HG03354 (cell line): ENCODE measurements at regions not wholly inside any gene's neighbourhood (a gene's known extent, or its start where the extent isn't known, plus 50 kb on each side); places are given as distances from the start of the nearest gene placed in this dataset.
"Not testable (repeated sequence)": the region's sequence is repeated elsewhere in the genome, so short reads cannot be mapped to it uniquely, and the experiment has no call there.

Source experiments
- ATAC-seq: cut with Tn5 transposase; IDR thresholded peaks from one replicate; pipeline ENCODE4 v1.9.1; 2021; ENCODE audit warnings: mild to moderate bottlenecking; ENCODE audit not compliant: unreplicated experiment, poor library complexity, severe bottlenecking

DNA sequence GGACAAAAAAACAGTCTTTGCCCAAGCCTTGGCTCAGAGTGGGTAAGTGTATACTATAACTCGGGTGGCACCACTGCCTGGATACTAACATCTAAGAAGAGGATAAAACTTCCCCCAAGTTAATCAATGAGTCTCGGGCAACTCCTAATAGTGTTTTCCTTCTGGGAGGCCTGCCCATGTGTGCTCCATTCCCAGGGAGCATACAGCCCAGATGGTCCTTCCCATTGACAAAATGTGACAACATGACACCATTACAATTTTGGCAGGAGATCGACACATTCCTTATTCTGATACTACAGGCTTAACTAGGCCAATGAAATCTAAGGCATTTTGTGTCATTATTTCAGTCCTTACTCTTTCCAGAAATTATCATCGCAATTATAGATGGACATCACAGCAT is 52.7 kb upstream of the CRIM1 start:
- ATAC-seq = no peak

DNA sequence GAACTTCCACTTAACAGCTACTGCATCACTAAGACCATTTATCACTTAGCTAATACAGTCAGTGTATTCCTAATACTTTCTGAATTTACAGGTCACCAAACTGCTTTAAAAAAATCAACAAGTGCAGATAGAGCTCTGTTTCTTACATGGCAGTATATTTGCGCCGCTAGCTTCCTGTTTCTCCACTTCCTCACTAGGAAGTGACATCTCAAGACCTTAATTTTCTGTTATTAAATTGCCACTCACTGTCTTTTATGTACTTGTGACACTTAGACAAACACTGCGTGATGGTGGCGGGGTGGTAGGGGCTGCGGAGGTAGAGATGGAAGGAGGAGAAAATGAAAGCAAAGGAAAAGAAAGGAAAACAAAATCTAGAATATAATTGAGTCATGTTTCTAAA is 53.7 kb upstream of the CRIM1 start:
- ATAC-seq = no peak

DNA sequence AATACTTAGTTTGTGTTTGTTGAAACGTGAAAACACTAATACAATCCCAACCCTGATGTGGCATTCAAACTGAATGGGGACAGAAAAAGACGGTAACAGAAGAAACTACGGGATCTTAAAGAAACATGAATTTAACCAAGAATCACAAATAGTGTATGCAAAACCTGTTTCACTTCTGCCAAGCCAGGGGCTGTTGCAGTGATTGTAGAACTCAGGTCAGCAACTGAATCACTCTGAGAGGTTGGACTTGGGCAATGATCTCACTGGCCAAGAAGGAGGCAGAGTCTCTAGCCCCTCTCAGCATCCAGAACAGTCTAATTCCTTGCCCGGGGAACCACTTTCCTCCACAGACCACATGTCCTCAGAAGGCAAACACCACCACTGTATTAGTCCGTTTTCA is 54.9 kb upstream of the CRIM1 start:
- no peak for ATAC-seq

DNA sequence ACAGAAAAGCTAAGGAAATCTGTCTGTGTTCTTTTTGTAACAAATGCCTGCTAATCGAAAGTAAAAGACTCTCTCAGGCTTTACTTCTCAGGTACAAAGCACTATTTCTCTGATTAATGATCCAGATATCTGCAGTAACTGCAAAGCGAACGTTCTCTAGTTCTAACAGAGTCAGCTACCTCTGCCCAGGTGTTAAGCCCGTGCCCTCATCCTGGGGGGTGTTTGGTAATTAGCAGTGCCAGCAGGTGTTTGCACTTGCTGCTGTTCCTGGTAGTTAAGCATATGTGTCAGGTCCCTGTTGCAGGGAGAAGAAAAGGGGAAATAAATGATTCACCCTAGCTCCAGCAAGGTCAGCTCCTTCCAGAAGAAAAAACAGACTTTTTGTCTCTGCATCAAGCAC is 58.8 kb upstream of the CRIM1 start:
- no peak for ATAC-seq

DNA sequence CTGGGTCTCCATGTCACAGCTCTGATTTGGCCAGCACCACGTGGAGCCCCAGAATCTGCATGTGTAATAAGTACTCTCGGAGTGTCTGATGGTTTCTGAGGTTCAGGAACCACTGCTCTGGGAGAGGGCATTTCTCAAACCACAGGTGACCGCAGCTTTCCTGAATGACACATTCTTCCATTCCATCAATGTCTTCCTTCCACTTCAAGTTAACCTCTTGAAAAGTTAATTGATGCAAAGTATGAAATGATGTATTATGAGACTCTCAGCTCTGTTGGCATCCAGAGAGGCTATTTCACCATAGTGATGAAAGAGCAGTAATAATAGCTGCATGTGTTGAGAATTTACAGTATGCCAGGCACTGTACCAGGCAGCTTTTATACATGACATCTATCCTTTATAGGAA is 61.3 kb upstream of the CRIM1 start:
- no peak for ATAC-seq

DNA sequence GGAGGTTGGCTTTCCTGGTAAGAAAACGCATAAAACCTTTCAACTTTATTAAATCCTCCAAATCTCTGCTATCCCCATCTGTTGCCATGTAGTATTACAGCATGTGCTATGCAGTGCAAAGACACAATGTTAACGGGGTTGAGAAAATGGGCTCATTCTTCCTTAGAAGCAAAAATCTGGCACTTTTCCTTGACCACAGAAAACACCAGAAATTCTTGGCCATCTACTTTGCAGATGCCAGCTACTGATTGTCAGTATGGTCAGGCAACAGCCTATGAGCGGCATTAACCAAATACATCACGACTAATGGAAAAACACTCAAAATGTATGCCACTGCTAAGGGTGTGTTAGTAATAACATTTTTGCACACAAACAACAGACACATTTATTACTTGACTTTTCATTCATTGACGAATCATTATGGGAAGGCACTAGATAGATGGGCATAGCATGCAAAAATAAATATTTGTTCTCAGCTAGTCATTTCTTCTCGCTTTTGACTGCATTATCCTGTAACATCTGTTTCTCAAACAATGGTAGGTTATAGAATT is 65.2 kb upstream of the CRIM1 start:
- ATAC-seq = no peak

DNA sequence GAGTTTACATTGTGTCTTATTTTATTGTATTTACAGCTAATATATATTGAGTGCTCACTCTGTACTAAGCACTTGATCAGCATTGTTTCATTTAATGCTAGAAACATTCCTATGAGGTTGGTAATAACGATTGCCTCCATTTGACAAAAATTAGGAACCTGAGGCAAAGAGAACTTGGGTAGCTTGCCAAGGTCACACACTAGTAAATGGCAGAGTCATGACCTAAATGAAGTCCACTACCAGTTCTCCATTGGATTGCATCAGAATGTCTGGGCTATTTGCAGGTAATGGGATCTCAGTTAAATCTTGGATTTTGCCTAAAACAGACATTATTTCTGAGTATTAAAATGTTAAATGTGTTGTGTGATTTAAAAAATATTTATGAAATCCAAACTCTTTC is 65.8 kb upstream of the CRIM1 start:
- no peak for ATAC-seq

DNA sequence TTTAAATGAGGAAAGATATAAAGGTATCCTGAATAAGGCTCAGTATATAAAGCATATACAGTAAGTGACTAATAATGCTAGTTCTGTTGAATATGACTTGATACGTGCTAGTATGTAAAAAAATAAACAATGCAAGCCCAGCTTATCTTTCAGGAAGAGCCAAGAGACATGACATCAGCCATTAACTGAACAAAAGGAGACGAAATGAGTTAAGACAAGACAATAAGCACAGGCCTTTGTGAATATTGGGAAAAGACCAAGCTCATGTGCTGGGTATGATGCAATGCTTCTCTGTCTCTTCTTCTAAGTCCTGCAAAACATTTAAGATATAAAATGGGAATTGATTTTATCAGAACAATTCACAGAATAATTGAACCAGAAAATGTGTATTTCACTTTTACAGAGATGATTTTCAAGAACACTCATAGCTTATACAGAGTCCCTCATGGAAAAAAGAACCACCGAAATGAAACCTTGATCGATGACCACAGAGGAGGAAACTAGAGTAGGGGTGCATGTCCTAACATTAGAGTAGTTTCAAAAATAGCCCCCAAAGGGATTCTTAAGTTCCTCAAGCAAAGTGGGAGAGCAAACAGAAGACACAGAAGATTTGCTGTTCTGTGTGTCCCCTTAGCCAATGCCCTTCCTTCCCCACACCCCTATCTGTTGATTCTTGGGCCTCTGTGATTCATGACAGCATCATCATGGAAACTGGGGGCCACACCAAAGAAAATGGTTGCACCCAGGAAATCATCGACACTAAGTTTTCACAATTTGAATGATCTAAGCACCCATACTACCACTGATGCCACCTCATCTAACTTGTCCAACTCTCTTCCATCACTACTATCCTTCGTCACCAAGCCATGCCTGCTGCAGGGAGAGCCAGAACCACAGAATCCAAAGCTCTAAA is 68.0 kb upstream of the CRIM1 start:
- ATAC-seq = peak; percentile 76

DNA sequence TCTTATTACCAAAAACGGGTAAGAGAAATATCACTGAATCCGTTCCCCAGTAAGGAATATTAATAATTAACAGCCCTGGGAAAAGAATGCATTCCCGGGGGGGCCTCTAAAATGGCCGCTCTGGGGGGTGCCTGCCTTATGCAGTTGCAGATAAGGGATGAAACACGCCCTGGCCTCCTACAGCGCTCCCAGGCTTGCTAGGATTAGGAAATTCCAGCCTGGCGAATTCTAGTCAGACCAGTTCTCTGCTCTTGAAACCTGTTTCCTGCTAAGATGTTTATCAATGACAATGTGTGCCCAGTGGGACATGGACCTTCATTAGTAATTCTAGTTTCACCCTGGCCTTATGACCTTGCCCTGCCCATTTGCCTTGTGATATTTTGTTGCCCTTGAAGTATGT is 76.1 kb upstream of the CRIM1 start:
- ATAC-seq = not testable (repeated sequence)

DNA sequence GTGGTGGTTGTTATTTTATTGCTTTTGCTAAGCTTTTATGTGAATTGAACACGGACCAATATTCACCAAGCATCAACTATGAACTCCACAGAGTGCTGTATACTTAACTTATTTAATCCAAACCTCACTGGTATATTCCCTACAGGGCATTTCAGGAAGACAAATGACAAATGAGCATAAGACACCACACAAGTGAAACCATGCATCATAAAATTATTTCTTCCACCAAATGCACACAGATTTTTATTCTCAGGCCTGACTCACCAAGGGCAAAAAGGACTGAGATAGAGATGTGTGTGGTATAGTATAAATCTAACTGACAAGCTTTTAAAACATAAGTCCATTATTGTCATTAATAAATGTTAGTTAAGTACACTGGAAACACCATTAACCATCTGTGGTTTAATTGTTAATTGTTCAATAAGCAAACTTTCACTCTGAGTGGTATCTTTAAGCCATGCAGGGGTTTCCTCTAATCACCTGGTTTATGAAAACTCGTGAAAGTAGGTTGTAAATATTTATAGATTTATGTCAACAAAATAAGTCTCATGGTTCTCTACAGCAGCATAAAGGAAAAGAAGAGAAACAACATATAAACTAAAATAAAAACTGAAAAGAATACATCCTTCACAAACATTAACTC is 77.6 kb upstream of the CRIM1 start:
- ATAC-seq = peak; percentile 50

DNA sequence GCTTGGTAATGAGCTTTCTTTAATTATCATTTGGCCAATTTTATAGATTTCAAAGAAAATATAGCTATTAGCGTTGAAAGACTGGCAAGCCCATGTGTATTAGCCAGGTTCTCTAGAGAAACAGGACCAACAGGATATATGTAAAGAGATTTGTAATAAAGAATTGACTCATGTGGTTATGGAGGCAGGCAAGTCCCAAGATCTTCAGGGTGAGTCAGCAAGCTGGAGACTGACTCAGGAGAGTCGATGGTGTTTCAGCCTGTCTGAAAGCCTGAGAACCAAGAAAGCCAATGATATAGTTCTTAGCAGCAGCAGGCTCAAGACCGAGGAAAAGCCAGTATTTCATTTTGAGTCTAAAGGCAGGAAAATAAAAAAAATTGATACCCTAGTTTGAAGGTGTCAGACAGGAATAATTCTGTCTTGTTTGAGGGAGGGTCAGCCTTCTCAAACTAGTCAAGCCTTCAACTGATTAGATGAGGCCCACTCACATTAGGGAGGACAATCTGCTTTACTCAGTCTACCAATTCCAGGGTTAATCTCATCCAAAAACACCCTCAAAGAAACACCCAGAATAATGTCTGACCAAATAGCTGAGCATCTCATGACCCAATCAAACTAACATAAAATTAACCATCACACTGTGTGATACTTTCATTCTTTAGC is 78.3 kb upstream of the CRIM1 start:
- no peak for ATAC-seq

DNA sequence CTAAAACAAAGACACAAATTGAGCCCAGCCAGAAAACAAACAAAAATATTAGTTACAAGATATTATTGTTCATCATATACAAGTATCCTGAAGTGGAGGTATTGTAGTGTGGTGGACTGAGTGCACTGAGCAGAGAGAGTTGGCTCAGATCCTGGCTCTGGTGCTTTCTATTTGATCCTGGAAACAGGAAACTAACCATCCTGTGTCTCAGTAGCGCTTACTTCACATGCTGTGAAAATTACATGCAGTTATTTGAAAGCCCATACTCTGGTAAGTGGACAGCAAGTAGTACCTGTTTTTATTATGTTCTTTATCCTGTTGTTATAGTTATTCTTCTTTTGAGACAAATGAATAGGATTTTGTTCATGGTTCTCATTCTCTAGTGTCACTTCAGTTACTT is 84.3 kb upstream of the CRIM1 start:
- no peak for ATAC-seq

DNA sequence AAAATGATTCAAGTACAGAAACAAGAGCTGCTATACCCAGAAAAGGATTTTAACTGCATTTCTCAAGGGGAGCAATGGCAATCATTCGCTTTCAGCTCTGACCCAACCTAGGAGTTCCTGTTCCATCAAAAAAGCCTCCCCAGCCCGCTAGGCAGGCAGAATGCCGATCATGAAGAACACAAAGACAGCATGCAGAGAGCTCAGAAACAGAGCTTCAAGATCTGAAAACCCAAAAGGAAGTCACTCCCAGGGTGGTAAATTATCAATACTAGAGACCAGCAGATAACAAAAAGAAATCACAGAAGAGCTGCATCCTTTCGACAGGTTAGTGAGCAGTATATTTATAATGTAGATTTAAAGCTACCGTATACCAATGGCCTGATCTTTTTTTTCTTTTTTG is 84.8 kb upstream of the CRIM1 start:
- ATAC-seq = no peak

DNA sequence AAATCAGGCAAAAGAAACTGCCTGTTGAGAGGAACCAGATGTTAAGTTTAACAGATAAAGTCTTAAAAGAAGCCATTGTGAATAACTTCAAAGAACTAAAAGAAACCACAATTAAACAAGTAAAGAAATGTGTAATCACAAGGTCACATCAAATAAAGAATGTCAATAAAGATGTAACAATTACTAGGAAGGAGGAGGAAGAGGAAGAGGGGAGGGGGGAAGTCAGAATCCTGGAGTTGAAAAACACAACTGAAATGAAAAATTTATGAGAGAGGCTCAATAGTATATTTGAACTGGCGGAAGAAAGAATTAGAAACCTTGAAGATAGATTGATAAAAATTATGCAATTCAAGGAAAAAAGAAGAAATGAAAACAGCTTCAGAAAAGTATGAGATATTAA is 88.4 kb upstream of the CRIM1 start:
- ATAC-seq = no peak

DNA sequence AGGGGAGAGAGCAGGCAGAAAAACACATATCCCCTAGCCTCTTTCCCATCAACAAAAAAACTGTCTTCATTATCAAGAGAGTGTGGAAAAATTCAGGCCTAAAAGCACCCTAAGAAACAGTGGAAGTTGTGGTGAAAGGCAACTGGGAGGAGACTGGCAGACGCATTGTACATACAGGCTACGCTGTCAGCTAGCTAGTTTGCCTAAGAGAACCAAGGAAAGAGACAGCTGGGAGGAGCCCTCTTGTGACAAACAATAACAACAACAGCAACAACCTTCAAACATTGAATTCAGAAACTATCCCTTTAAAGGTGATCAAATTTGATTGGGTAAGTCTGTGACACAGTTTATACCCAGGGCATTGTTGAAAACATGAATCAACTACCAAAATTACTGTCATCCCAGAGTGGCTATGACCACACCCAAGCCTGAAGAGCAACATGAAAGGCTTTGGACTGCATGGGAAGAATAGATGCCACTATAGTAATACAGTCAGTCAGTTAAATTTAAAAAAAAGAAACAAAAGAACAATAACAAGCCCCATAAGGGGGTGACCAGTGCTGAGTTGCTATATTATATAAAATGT is 88.9 kb upstream of the CRIM1 start:
- ATAC-seq = no peak

DNA sequence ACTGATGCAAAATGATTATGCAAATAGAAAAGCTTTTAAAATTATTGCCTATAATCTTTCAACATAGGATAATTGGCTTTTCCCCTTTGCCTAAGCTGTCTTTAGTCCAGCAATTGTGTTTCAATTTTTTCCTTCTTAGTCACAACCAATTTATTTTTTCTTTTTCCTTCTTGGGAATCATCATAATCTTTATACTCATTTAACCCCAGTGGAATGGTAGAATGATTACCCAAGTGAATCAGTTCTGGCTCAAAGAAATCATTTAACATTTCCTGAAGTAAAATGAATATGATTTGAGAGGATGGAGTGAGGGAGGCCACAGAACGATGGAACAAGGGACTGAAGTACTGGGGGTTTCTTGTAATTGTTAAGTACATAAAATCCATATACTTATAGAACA is 93.0 kb upstream of the CRIM1 start:
- no peak for ATAC-seq

DNA sequence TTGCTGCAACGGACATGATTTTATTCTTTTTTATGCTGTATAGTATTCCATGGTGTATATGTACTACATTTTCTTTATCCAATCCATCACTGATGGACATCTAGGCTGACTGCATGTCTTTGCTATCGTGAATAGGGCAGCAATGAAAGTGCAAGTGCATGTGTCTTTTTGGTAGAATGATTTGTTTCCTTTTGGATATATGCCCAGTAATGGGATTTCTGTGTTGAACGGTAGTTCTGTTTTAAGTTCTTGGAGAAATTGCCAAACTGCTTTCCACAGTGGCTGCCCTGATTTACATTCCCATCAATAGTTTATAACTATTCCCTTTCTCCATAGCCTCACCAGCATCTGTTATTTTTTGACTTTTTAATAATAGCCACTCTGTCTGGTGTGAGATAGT is 99.7 kb upstream of the CRIM1 start:
- no peak for ATAC-seq

DNA sequence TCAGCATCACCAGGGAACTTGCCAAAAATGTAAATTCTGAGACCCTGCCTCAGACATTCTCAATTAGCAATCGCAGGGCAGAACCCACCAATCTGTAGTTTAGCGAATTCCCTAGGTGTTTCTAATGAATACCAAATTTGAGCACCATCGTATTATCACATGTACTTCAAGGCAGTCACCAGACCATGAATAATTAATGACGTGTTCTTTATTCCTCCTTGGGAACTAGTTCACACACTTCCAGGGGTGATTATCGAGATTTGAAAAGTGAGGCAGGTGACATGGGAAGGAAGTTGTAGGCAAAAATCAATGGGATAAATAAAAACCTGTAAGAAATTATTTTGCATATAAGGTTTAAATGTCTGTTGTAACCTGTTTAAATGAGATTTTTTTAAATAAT is 102.5 kb upstream of the CRIM1 start:
- ATAC-seq = no peak

DNA sequence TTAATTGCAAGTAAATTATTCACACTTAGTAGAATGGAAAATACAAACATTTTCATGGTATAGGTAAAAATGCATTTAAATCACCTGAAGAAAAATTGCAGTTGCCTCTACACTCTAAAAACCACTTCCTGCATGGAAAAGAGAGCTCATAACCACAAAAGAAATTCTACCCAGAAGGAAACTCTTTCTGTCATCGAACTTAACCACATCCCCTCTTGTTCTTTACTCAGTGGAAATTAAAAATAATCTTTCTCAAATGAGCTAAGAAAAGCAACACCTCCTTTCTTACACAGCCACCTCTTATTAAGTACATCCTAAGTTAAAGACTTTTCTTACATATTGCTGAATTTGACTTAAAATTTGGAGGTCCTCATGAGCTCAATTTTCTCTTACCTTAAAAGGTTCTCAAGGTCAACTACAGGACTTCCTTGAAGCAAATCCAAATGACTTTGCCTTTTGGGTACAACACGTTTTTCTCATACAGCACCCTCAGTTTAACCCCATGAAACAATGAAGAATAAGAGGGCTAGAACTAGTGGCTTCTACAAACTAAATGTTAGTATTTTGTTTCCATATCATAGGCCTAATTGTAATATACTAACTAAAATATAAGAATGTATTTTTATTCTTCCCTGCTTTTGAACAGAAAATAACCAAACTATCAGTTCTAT is 109.1 kb upstream of the CRIM1 start:
- ATAC-seq = peak; percentile 87

DNA sequence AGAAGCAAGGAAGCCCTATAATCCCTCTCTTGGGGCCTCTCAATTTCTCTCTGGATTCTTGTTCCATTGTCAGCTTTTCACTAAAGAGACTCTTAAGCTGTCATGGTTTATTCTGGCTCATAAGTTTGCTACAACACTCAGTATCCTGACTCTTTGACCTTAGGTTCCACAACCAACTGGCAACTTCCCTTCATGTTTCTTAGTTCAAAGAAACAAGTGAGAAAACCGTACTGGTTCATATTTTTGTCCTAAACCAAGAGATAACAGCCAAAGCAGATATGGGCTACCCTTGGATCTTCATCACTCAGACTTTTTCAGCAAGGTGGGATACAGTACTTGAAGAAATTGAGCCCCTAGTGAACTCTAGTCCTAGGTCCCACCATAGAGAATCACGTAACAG is 109.9 kb upstream of the CRIM1 start:
- no peak for ATAC-seq
